Fibroblast of the aortic adventitia (primary cell): ENCODE measurements at regions not wholly inside any gene's neighbourhood (a gene's known extent, or its start where the extent isn't known, plus 50 kb on each side); places are given as distances from the start of the nearest gene placed in this dataset.

Experiments
- DNase-seq: peaks from one replicate; pipeline ENCODE4 v3.0.0-alpha.2; 2010; ENCODE audit warnings: low read depth
- H3K4me3 ChIP-seq: 2 replicates; pipeline ENCODE4 v1.5.1; 2011; ENCODE audit warnings: low read depth, mild to moderate bottlenecking, control low read depth, low read length, moderate library complexity
- CTCF ChIP-seq: IDR thresholded peaks from 2 replicates; pipeline ENCODE4 v1.5.1; 2011; ENCODE audit warnings: mild to moderate bottlenecking, low read length, control low read depth, inconsistent platforms; ENCODE audit not compliant: insufficient read depth

- TF ChIP-seq CTCF, result no peak
- no peak for DNase-seq
- no peak overlapping the region for H3K4me3 ChIP-seq
Observed at GRCh38 chr7:18243731-18244130, 216.1 kb upstream of the PRPS1L1 start.

DNA sequence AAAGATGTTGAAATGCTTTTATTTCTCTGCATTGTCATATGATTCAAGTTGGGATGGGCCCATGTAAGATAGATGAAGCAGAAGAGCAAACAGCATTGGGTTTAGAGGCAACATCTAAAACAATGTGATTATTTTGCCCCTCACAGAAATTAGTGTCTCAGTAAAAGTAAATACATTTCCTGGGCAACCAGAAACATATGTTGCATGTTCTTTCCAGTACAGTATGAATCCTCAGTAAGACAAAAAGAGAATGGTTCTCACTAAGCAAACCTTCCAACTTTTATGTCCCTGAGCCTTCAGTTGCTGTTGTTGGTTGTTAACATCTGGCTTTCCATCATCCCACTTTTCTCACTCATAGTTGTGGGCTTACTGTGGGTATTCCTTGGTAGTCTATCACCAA, 222.5 kb upstream of the PRPS1L1 start:
- no peak for DNase-seq
- no peak overlapping the region for H3K4me3 ChIP-seq
- no peak for TF ChIP-seq CTCF

DNA sequence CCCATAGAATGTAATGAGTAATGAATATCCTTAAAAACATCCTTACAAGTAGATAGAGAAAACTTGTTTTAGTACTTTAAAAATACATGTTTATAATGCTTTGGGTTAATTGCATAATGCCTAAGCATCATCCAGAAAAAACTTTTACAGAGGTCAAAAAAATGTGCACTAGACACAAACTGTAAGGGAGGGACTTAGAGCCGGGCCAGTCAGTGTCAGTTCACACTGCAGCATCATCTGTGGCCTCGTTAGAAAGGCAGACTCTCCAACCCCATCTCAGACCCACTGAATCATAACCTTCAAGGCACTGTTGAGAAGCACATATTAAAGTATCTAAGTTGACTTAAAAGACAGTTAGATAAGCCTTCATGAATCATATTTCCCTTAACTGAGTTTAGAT, 230.1 kb upstream of the PRPS1L1 start:
- peak; percentile 54 for DNase-seq
- no peak for TF ChIP-seq CTCF

GRCh38 chr7:18262058-18262457, 233.5 kb upstream of the HDAC9 start:
- H3K4me3 ChIP-seq, result no peak overlapping the region
- DNase-seq, result no peak
- TF ChIP-seq CTCF, result no peak

More for the DNA sequence above, 230.1 kb upstream of the PRPS1L1 start:
- no peak overlapping the region for H3K4me3 ChIP-seq

DNA sequence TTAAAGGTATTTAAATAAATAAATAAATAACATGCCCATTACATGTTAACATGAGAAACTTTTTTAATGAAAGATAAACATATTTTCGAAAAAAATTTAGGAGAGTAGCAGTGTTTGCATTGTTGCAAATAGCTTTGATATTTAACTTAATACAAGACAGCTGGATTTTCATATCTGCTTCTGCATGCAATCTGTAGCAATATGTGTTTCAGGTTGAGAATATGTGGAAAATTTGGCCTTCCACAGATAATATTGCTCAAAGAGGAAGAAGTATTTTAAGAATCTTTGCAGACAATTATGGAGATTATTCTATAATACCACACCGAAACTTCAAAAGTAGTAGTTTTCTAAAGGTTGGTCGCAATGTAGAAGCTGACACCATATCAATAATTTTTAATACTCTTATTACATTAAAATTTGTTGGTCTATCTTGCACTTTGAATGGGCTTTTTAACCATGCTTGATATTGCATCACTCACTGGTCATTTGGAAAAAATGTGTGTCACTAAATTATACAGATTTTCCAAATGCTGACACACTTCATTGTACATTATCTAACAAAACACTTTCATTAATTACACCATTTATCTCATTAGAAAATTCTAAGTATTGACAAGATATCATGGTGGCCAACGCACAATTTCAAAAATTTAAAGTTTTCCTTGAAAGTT, 229.8 kb upstream of the HDAC9 start:
- DNase-seq, result peak; percentile 48
- no peak overlapping the region for H3K4me3 ChIP-seq
- no peak for TF ChIP-seq CTCF

- no peak overlapping the region for H3K4me3 ChIP-seq
- no peak for DNase-seq
- no peak for TF ChIP-seq CTCF
Observed at GRCh38 chr7:18268571-18268970, 227.0 kb upstream of the HDAC9 start.

GRCh38 chr7:18276380-18276779, 219.2 kb upstream of the HDAC9 start:
- H3K4me3 ChIP-seq, result no peak overlapping the region
- no peak for DNase-seq
- peak; percentile 16 for TF ChIP-seq CTCF
